GM19452 (cell line): ENCODE measurements at regions not wholly inside any gene's neighbourhood (a gene's known extent, or its start where the extent isn't known, plus 50 kb on each side); places are given as distances from the start of the nearest gene placed in this dataset.

Source experiments
- ATAC-seq: cut with Tn5 transposase; IDR thresholded peaks from one replicate; pipeline ENCODE4 v1.9.1; 2021; ENCODE audit not compliant: unreplicated experiment

DNA sequence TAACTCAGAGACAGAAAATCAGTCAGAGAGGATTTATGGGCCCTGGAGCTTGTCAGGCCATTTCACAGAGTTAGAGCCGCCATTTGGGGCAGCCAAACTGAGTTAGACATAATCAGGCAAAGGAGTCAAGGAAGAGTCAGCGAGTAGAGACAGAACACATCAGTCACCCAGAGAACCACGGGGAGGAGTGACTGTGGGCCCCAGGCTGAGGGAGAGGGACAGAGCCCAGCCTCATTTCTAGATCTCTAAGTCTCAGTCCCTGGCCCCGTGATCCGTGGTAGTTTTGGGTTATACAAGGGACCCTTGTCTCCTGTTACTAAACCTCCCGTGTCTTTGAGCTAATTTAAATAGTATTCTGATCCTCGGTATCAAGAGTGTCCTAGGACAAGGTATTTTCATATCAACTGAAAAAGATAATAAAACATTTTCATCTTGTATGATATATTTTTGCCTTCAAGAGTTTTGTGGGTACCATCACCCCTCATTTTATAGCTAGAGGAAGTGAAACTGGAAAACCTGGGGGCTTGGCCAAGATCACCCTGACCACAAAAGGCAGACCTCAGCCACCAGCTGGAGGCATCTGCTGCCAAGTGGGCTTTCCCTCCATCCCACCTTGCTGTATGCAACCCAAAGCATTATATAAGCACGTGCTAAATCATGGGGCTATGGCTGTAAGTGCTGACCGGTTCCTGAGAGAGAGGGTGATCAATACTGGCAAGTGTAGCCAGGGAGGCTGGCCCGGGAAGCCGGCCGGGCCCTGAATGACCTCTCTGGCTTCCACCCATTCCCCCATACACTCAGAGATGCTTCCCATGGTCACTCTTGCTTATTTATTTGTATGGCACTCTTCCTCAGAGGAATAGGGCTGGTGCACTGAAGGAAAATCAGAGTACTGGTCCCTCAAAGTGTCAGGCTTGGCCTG is 204.1 kb downstream of the BCOR start:
- ATAC-seq = no peak

DNA sequence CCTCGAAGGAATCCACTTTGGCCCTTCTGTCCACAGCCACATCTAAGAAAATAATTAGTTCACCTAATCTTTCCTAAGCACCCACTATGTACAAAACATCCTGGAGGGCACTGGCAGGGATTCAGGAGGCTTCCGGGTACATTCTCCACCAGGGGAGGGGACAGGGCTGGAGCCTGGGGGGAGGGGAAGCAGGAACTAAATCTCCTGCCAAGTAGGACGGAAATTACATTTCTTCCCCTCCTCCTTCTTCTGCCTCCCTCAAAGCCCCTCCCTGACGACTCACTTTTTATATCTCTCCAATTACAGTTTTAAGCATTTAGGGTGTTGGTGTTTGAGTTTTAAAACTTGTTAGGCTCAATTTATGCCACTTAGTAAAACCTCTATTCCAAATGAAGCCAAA is 203.1 kb downstream of the BCOR start:
- ATAC-seq = no peak

DNA sequence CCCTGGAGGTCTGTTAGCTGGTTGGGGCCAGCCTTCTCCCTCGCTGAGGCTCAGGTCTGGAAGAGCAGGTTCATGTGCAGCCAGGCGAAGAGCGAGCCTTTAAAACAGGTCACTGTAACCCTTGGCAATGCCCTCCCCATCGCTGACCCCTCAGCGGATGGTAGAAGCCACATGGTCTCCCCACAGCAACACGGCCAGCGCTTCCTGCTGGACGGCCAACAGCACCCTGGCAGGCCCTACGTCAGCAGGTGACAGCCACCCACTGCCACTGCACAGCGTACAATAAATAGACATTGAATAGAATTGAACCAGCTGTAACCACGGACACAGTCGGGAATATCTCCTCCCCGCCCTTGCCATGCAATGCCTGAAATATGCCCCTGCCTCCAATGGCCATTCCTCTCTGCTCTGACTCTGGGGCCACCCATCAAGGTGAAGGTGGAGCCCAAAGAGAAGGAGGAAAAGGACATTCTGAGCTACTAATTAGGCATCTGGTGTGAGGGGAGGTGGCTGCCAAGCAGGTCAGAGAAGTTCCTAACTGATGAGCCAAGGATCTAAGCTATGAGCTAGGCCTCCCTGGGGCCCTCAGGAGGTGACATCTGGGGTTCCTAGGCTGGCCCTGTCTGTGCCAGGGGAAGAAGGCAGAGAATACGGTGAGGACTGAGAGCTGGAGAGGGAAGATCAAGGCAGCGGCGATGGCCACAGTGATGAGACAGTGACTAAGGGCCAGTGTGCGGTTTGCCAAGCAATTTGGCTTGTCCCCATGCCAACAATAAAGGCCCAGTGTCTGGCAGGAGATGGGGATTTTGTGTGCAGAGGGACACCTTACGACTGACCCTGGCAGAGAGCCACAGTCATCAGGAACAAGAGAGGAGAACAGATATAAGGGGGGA is 202.3 kb downstream of the BCOR start:
- no peak for ATAC-seq

DNA sequence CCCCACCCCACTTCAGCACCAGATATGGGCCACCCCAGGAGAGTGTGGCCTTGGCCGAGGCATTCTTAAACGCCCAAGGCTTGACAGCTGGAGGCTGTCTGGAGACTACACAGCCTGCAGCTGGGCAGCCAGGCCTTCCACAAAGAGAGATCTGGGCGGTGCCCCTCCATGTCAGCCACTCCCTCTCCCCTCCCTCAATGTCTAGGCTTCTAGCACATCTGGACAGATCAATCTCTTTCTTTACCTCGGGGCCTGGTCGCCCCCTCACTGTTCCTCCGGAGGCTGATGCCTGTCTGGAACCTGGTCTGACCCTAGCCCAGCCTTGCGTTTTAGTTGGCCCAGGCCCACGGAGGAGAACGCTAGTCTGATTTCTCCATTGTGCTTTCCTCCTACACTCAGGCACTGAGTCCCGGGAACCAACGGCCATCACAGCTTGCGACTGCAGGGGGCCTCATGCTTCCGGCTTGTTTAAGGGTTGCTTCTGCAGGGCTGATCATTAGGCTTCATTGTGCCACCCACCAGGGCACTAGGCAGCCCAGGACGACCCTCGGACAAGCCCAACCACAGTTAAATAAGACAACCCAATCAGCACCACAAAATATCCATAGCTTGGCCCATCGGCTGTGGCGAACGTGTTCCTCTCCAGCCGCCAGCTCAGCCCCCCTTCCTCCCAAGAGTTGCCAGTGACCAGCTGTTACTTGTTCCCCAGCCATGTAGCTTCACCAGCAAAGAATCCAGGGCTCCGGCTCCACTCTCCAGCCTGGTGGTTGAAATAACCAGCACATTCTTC is 200.6 kb downstream of the BCOR start:
- no peak for ATAC-seq

DNA sequence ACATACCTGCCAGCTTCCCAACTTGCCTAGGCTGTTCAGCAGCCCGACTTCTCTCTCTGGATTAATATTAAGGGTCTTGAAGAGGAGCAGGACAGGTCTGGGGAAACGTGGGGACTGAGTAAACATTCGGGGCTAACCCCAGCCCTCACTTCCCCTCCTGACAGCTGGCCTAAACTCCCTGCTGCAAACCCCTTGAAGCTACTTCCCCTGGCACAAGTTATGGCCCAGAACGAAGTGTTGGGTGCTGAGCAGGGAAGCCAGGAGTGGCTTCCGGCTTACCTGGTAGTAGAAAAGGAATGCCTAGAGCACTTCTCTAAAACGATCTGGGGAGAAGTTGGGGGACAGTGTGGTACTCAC is 200.0 kb downstream of the BCOR start:
- no peak for ATAC-seq

DNA sequence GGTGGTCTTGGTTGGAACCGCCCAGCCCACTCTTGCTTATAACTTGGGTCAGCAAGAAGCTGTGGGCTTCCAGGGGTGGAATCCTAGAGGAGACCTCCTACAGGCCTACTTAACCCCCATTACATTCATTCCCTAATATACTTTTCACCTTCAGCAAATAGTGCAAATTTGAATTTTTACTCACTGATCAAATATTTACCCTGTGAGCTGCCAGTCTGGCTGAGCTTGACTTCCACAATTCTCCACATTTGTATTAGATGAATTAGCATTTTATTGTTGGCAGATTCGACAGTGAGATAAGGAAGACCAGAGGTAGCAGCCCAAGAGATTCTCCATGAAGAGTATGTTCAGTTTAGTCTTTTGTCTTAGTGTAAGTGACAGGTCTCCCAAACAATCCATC is 199.6 kb downstream of the BCOR start:
- no peak for ATAC-seq

DNA sequence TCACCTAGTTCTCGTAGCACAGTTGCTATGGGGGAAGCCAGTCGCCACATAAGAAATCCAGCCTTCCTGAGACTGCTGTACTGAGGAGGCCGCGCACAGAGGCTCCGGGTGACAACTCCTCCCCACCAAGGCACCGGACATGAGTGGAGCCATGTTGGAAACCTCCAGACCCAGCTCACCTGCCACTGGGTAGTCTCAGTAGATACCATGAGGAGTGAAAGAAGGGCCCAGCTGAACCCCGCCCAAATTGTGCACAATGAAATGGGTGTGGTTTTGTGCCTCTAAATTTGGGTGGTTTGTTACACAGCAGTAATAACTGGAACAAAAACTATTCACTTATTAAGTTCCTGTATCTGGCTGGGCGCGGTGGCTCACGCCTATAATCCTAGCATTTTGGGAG is 198.7 kb downstream of the BCOR start:
- ATAC-seq = no peak

DNA sequence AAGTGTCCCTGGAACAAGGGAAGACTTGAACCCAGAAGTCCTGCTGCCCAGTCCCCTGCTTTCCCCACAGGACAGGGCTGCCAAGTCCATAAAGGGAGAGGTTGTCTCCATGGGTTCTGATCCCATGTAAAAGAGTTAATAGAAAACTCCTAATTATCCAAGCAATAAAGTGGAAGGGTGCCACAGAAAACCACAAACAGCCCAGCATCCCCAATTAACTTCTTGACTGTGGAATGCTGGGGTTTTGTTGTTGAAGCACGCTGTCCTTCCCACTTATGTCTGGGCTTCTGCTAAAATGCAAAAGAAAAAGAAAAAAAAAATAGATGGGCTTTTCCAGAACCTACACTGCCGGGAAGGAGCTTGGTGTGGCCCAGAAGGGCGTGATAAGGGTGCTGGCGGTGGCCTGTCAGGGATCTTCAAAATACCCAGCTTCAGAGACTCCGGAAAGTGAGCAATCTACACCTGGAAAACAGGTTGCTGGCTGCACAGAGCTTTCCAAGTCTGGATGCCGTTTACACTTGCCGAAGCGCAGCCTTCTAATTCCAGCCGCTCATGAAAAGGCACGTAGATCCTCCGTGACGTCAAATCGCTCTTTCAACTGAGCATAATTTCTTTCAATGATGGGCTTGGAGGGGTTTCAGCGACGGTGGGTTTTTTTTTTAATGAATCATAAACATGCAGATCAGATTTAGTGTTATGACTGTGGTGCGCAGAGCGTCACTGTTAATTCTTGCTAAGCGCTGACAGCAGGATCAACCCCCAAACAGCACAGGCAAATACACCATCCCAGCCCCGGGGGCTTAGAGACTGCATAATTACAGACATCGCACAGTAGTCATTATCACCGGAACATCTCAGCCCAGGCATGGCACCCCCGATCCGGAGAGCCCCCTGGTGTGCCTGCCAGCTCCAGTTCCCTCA is 197.6 kb downstream of the BCOR start:
- no peak for ATAC-seq

DNA sequence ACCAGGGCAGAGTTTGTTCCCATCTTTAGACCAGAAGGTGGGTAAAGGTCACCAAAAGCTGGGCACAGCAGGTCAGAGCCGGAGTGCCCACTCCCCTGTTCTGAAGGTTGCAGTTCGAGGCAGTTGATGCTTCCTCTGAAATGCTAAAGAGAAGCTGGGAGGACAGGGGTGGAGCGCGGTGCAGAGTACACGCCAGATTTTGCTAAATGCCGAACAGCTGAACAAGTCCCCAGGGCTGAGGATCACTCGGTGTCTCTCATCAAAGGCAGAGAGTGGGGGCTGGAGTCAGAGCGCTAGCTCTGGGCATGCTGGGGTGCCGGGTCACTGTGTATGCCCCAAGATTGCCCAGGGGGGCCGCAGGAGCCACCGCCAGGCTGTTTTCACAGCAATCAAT is 197.0 kb downstream of the BCOR start:
- ATAC-seq = no peak

DNA sequence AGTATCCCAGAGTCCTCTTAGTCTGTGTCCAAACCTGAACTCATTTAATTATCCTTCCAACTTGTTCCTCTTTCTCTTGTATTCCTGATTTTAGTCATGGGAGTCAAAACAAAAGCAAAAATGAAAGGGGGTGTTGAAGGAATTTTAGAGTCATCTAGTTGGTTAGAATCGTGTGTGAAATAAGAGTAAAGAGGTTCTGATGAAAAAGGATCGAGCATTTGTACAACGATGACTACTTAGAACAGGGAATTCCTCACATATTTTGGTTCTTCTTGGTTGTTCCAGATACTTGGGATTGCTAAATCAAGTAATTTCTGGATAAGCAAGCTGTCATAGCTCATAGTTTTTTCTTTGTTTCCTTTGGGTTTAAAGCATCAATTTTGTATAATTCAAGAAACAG is 194.4 kb downstream of the BCOR start:
- no peak for ATAC-seq

DNA sequence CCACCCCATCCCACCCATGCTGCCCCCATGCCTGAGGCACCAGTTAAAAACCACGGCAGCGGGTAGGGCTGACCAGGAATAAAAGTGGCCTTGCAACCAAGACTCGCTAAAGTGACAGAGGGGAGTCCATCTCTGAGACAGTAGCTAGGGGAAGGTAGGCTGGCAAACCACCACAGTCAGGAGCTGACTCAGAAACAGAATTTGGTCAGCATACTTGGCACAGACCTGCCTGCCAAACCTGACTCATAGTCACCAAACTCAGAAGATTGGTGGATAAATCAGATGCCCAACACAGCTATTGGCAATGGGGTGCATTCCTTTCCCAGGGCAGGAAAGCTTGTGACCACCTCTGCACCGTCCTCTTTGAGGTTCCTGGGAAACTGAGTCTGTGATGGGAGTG is 193.8 kb downstream of the BCOR start:
- no peak for ATAC-seq

DNA sequence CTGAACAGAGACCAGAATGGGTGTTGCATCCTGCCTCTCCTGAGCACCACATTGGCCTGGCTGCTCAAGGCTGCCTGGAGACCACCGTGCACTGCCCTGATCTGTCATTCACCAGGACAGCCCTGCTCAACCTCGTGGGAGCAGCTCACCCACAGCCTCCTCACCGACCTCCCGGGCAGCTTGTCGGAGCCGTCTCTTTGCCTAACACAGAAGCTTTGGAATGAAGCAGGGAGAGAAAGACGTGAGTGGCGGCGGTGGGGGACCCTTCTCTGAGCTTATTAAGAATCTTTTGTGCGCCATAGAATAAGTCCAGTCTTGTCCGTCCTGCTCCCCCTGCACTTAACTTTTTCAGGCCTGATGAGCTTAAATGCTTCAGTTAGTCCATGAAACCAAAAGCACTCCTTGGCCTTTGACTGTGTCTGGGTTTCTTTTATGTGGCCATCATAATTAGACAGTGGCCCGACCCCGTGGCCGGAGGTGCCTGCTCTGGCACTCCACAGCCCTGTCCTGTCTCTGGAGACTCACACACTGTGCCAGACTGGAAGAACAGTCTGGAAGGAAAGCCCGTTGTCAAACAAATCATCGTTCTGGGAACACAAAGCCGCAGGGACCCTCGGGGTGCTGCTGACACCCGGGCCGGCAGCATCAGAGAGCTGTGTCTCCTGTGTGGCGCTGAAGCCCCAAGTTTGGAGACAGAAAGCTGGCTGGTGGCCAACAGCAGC is 192.8 kb downstream of the BCOR start:
- no peak for ATAC-seq

DNA sequence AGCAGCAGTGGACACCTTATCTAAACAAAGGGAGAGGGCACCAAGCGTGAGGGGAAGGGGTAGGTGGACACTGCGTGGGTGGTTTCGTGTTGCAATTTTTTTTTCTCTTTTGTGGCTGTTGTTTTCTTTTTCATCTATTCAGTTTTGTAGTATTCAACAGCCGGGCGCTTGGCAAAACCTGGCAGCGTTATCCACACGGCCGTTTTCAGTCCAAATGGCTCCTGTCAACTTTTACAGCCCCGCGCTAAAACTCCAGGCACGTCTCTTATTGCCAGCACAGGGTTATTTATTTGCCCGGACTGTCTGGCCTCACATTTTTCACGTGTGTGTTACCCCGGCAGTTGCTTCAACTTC is 192.2 kb downstream of the BCOR start:
- ATAC-seq = no peak

DNA sequence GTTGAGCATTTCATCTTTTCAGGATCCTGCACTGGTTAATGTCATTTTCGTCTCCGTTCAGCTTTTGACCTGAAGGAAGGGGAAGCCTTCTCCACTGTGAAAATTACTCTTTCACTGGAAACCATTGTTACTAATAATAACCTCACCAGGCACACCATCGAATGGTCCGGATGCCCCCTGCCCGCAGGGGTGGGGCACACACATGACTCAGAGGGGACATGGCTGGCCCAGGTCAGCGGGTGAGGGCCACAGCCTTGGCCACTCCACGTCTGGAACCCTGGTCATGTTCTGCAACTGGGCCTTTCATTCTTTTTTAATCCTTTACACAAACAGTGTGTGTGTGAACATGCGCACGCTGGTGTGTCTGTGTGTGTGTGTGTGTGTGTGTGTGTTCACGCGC is 191.8 kb downstream of the BCOR start:
- no peak for ATAC-seq

DNA sequence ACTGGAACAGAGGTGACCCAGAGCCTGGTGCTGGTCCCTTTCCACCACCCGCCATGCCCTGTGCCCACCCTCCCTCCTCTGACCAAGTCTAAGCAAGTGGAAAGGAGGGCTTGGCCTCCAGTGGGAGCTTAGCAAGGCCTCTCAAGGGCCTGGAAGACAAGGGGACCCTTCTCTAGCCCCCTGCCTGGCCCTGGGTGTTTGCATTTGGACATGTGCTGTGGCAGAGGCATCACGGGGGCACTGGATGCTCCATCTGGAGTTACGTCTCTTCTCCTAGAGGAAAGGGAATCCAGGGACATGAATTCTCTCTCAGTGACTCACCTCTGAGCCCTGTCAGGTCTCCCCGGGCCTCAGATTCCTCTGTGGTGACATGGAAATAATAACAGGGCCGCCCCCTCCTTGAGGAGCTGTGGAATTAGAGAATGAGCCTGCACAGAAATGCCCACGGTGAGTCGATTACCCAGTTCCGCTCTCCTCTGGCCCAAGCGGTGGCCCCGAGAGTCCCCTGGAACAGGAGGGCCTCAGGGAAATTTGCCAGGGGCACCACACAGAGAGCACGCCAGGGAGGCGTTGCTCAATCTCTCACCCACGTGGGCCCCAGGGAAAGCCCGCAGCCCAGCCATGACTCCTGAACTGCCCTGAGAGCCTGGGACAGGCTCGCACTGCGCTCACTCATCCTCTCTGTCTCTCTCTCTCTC is 189.6 kb downstream of the BCOR start:
- ATAC-seq = no peak

DNA sequence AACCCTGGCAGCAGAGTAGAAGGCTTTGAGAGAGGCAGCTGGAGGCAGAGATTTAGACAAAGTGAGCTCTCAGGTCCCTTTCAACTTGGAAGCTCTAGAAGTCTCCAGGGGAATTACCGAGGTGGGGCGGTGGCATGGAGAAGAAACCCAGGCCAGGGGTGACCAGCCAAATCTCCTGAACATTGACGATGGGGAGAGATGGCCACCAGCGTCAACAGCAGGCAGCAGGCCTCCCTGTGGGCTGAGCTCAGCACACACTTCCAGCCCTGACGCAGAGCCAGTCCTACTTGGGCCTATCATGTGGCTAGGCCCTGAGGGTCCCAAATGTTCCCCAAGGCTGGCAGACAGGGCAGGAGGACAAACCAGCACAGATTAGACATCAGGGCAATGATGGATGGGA is 187.8 kb downstream of the BCOR start:
- ATAC-seq = no peak

DNA sequence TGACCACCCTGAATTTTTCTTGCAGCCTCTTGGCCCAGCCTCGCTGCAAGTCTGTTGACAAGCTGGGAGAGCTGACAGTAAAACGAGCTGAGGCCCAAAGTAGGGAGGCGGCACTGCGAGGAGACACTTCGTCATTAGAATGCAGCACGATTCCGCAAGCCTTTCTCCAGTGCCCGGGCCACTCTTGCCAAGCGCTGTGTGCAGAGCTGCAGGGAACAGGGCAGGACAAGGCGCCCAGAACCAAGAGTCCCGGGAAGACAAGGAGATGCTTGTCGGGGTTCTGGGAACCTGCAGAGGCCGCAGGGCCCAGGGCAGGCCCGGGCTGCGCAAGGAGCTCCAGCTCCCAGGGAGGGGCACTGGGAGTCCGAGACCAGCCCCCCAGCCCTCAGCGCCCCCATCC is 187.1 kb downstream of the BCOR start:
- ATAC-seq = no peak

DNA sequence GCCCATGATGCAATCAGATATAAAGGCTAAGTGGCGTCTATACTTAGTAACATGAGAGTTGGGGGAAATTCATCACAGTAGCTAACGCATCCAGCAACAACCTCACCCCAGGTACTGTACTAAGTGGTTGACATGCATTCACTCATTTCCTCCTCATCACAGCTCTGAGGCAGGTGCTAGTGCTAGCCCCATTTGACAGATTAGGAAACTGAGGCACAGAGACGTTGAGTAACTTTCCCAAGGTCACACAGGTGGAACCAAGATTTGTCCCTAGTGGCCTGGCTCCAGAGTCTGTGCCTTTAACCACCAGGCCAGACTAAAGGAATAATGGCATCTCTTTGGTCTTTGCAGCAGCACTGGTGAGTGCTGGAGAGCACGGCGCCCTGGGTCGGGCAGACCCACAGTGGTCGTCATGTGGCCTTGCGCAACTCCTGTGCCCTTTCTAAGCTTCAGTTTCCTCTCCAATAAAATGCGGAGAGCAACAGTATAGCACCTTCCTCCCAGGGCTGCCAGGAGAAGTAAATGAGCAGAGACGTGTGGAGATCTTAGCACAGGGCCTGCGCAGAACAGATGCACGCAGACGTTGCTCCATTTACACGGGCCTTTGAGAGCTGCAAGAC is 186.4 kb downstream of the BCOR start:
- no peak for ATAC-seq

DNA sequence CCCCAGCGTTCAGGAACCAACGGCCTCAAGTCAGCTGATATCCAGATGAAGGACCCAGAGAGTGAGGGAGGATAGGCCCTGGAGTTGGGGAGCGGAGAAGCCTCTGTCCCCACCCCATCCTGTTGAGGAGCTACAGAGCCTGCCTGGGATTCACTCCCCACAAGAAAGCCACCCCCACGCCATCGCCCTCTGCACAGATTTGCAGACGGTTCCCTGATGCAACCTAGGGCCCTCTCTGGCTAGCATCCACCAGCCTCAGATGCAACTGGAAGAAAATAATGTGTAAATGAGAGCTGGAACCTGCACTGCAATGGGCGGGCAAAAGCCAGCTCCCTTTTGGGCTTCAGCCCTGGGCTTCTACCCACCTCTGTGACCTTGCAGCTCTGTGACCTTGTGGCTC is 185.6 kb downstream of the BCOR start:
- ATAC-seq = no peak
